H1 (cell line): ENCODE measurements at regions not wholly inside any gene's neighbourhood (a gene's known extent, or its start where the extent isn't known, plus 50 kb on each side); places are given as distances from the start of the nearest gene placed in this dataset.

ENCODE experiments used
- CBX5 ChIP-seq: fragments of 300-800, 300-1000 bp; sonication (generic); IDR thresholded peaks from 2 replicates; pipeline ENCODE4 v1.7.1; 2016; ENCODE audit warnings: antibody characterized with exemption, low read length, low read depth
- CBX8 ChIP-seq: fragments of 300-800, 300-1000 bp; sonication (generic); IDR thresholded peaks from 2 replicates; pipeline ENCODE4 v1.7.1; 2016; ENCODE audit warnings: low read depth, low read length, borderline replicate concordance
- CREB1 ChIP-seq: IDR thresholded peaks from 2 replicates; pipeline ENCODE4 v1.6.1; 2012; ENCODE audit warnings: inconsistent platforms
- CTBP2 ChIP-seq: IDR thresholded peaks from 2 replicates; pipeline ENCODE4 v1.7.0; 2011; ENCODE audit warnings: borderline replicate concordance, mild to moderate bottlenecking, moderate library complexity, mixed read lengths, low read length; ENCODE audit not compliant: insufficient read depth, insufficient read length
- EP300 ChIP-seq, 2 experiments: IDR thresholded peaks; 1 replicate in 1 of 2; 2 replicates in 1 of 2; pipeline ENCODE4 v1.6.1; 2011 to 2012; ENCODE audit warnings: low read depth in 2 of 2, low read length in 2 of 2, mild to moderate bottlenecking in 2 of 2, borderline replicate concordance in 1 of 2, inconsistent platforms in 1 of 2, moderate library complexity in 1 of 2
- FOSL1 ChIP-seq: IDR thresholded peaks from 2 replicates; pipeline ENCODE4 v1.6.1; 2011; ENCODE audit warnings: mild to moderate bottlenecking, low read depth, low read length, moderate library complexity; ENCODE audit not compliant: insufficient read depth
- GTF2F1 ChIP-seq: IDR thresholded peaks from 2 replicates; pipeline ENCODE4 v1.6.1; 2012; ENCODE audit warnings: low read depth, low read length, improper control_type of control experiment, borderline replicate concordance
- HDAC2 ChIP-seq, 2 experiments: fragments of 300-600 bp in 1 of 2; sonication (generic) in 1 of 2; IDR thresholded peaks; 2 replicates each; pipeline ENCODE4 v1.6.1; 2011 to 2012; ENCODE audit warnings: low read depth in 2 of 2, low read length in 2 of 2, mild to moderate bottlenecking in 2 of 2, moderate library complexity in 2 of 2, borderline replicate concordance in 1 of 2, inconsistent platforms in 1 of 2
- JUN ChIP-seq: IDR thresholded peaks from 2 replicates; pipeline ENCODE4 v1.6.1; 2011; ENCODE audit warnings: low read depth, mild to moderate bottlenecking, improper control_type of control experiment, low read length
- KDM1A ChIP-seq: fragments of 200-600, 300-600 bp; sonication (generic); IDR thresholded peaks from 2 replicates; pipeline ENCODE4 v1.7.1; 2016; ENCODE audit warnings: mild to moderate bottlenecking, low read length, borderline replicate concordance
- MAX ChIP-seq: IDR thresholded peaks from 2 replicates; pipeline ENCODE4 v1.6.1; 2012; ENCODE audit warnings: inconsistent platforms
- RNF2 ChIP-seq: fragments of 200-900, 300-1000 bp; sonication (generic); IDR thresholded peaks from 2 replicates; pipeline ENCODE4 v1.7.1; 2016; ENCODE audit warnings: borderline replicate concordance, low read depth, mild to moderate bottlenecking, antibody characterized with exemption, low read length; ENCODE audit not compliant: poor library complexity, severe bottlenecking; ENCODE audit errors: missing control alignments
- SIRT6 ChIP-seq: IDR thresholded peaks from one replicate; pipeline ENCODE4 v1.7.1; 2012; ENCODE audit warnings: low read length, inconsistent platforms
- SRF ChIP-seq: IDR thresholded peaks from 2 replicates; pipeline ENCODE4 v1.6.1; 2011; ENCODE audit warnings: mild to moderate bottlenecking, low read depth, low read length, moderate library complexity
- TAF1 ChIP-seq: IDR thresholded peaks from 2 replicates; pipeline ENCODE4 v1.6.1; 2011; ENCODE audit warnings: mild to moderate bottlenecking, low read depth, low read length
- TAF7 ChIP-seq: optimal IDR thresholded peaks from 2 replicates; pipeline ENCODE3; 2011; ENCODE audit warnings: low read depth, mild to moderate bottlenecking, inconsistent platforms, low read length, moderate library complexity, borderline replicate concordance
- TBP ChIP-seq: IDR thresholded peaks from 2 replicates; pipeline ENCODE4 v1.6.1; 2011; ENCODE audit warnings: low read depth, low read length, improper control_type of control experiment
- TEAD4 ChIP-seq: IDR thresholded peaks from 2 replicates; pipeline ENCODE4 v1.6.1; 2012; ENCODE audit warnings: low read depth, low read length, inconsistent platforms, mixed read lengths
- YY1 ChIP-seq: IDR thresholded peaks from 2 replicates; pipeline ENCODE4 v1.6.1; 2011; ENCODE audit warnings: low read depth, mild to moderate bottlenecking, low read length

- no peak for TF ChIP-seq CTBP2
- no peak for TF ChIP-seq RNF2
- no peak for TF ChIP-seq SIRT6
- TF ChIP-seq TEAD4: no peak
- TF ChIP-seq TAF1: no peak
- TF ChIP-seq CBX8: no peak
- TF ChIP-seq KDM1A: 0 out of 2 replicates have a peak, but pooled peaks have one; percentile 44
- no peak for TF ChIP-seq HDAC2 (IDR thresholded peaks at IDR 0.05; ENCODE audit: borderline replicate concordance in 1 of 2, low read depth in 2 of 2, low read length in 2 of 2)
- peak; percentile 17; the same call in 1 of the 2 replicates for TF ChIP-seq CREB1
- TF ChIP-seq EP300 (IDR thresholded peaks at IDR 0.05; ENCODE audit: borderline replicate concordance in 1 of 2, low read depth in 2 of 2, low read length in 2 of 2): no peak
- peak; percentile 88 for TF ChIP-seq TAF7
- TF ChIP-seq FOSL1: no peak
- 0 out of 2 replicates have a peak, but pooled peaks have one; percentile 79 for TF ChIP-seq CBX5
- no peak for TF ChIP-seq JUN
- no peak for TF ChIP-seq TBP
- TF ChIP-seq MAX: peak; percentile 26; the same call in 1 of the 2 replicates
- no peak for TF ChIP-seq SRF
- no peak for TF ChIP-seq GTF2F1
- peak; percentile 48; the same call in 1 of the 2 replicates for TF ChIP-seq YY1
Measured at GRCh38 chr20:47854687-47855212, 69.5 kb upstream of the SULF2 start (continued).
